RWPE1 (cell line): ENCODE measurements at regions not wholly inside any gene's neighbourhood (a gene's known extent, or its start where the extent isn't known, plus 50 kb on each side); places are given as distances from the start of the nearest gene placed in this dataset.

ENCODE experiments used
- CTCF ChIA-PET: fragments of 350-600 bp; sonication (Branson Sonifier 250); formaldehyde crosslinking; extraction: SDS; loops from one replicate; lab custom pipeline; 2021; lab: Yijun Ruan, JAX
- POLR2A ChIA-PET: fragments of 400-600 bp; formaldehyde crosslinking; extraction: SDS; loops from one replicate; lab custom pipeline; 2020; ENCODE audit warnings: antibody characterized with exemption; ENCODE audit not compliant: low non-redundant PET; lab: Yijun Ruan, JAX
- DNase-seq: peaks from one replicate; pipeline ENCODE4 v3.0.0; 2012; ENCODE audit warnings: low spot score
- H3K27ac ChIP-seq: fragments of 450-650 bp; 2 replicates; pipeline ENCODE4 v1.5.1; 2017
- TF ChIP-seq, protein P1 (sequence below): fragments of 450-650 bp; conservative IDR thresholded peaks from 2 replicates; pipeline ENCODE4 v1.5.1; 2017; ENCODE audit warnings: low read depth, mild to moderate bottlenecking

DNA sequence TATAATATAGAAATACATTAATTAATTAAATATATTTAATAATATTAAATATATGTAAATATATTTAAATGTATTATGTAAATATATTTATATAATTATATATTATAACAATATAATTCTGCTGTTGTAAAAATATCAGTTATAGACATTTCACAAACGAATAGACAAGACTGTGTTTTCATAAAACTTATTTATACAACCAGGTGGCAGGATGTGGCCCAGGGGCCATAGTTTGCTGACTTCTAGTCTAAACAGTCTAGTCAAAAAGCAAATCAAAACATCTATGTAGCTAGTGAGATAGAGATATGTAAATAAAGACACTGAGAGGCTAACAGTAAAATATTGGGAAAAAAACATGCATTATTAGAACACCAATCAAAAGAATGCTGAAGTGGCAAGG lies 136.4 kb downstream of the TBXT start:
- ChIA-PET POLR2A (no interaction called here), CTCF (no interaction called here)
- TF ChIP-seq, protein P1, sequence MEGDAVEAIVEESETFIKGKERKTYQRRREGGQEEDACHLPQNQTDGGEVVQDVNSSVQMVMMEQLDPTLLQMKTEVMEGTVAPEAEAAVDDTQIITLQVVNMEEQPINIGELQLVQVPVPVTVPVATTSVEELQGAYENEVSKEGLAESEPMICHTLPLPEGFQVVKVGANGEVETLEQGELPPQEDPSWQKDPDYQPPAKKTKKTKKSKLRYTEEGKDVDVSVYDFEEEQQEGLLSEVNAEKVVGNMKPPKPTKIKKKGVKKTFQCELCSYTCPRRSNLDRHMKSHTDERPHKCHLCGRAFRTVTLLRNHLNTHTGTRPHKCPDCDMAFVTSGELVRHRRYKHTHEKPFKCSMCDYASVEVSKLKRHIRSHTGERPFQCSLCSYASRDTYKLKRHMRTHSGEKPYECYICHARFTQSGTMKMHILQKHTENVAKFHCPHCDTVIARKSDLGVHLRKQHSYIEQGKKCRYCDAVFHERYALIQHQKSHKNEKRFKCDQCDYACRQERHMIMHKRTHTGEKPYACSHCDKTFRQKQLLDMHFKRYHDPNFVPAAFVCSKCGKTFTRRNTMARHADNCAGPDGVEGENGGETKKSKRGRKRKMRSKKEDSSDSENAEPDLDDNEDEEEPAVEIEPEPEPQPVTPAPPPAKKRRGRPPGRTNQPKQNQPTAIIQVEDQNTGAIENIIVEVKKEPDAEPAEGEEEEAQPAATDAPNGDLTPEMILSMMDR, result no peak
- no peak overlapping the region for H3K27ac ChIP-seq
- no peak for DNase-seq

DNA sequence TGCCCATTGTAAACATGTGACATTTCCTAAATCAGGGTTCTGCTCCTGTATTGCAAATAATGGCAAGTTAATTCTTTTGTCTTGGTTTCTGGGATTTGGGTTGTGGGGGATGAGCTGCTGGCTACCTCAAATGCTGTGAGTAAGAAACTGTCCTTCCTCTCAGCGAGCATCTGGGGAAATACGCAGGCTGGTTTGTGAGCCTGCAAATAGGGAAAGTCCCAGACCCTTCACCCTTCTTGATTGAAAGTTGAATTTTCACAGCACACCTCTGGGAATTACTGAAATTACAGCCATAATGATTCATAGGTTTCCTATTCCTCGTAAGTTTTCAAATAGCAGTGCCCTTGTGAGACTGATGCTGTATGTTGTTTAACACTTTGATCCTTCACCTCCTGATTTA lies 138.1 kb downstream of the TBXT start:
- ChIA-PET POLR2A (no interaction called here), CTCF (no interaction called here)
- no peak overlapping the region for H3K27ac ChIP-seq
- no peak for DNase-seq
- TF ChIP-seq, protein P1, result no peak

DNA sequence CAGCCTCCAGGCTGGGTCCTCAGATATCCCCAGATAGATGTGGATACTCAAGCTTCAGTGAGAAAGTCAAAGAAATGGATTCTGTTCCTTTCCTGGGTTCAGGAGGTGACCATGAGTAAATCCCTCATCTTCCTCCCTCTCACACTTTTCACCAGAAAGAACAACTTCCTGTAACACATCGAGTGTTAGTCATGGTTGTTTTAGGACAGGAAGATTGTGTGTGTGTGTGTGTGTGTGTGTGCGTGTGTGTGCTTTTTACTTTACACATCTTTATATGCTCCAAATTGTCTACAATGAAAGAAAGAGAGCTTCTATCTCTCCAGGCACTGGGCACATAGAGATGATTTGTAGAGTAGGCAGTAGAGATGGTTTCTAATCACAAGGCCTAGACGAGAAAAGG lies 139.9 kb downstream of the TBXT start:
- no peak for DNase-seq
- no peak overlapping the region for H3K27ac ChIP-seq
- TF ChIP-seq, protein P1, result no peak
- ChIA-PET CTCF (interaction anchor here (0.7 kb wide), 1 partner anchor 66 kb away, joined by 5 read pairs; no protein-coding TSS in a partner anchor), POLR2A (no interaction called here)

DNA sequence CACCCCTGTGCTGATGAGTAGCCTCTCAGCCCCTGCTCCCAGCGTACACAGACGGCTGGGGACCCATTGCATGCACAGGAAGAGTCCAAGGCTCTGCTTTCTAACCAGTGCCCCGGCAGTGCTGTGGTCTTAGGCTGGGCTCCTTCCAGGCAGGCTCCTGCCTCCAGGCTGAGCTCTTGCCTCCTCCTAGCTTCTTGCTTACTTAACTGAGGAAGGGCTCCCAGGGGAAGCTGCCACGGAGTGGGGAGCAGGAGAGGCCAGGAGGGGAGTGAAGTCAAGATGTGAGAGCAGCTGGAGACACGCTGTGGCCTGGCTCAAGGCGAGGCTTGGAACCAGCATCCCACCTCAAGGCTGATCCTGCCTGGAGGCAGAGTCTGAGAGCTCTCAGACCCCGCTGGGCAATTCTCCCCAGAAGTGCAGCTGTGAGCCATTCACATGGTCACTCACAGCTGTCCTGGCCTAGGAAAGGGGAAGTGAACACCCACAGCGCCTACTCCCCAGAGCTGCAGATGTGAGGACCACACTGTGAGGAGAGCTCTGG lies 141.0 kb downstream of the TBXT start:
- CTCF ChIA-PET, result no interaction called here
- POLR2A ChIA-PET, result no interaction called here
- TF ChIP-seq, protein P1, result no peak
- no peak overlapping the region for H3K27ac ChIP-seq
- DNase-seq, result no peak

DNA sequence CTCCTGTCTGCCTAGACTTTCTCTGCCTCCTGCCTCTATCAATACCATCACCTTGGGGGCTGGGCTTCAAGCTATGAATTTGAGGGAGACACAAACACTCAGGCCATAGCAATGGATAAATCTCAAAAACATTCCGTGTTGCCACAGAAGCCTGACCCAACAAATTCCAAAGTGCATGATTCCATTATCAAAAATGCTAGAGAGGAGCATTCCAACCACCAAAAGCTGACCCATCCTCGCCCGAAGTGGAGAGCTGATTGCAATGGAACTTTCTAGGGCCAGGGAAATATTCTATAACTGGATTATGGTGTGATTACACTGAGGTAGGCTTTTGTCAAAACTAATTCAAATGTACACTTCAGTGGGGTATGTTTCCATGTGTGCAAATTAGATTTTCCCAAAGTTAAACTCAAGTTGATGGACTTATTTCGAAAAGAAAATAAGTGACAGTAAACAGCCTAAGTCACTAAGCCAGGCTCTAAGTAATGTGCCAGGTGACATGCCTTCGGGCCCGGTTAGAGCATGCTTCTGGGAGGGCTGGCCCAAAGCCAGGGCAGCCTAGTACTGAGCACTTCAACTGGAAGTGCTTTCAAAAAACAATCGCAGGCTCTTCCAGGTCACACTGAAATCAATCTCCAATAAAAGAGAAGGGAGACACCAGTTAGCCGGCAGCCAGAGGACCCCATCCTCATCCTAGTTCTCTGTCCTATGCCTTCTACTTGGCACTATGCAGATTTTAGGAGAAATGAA lies 142.3 kb downstream of the TBXT start:
- no peak for DNase-seq
- H3K27ac ChIP-seq, result no peak overlapping the region
- TF ChIP-seq, protein P1, result no peak
- CTCF ChIA-PET, result no interaction called here
- POLR2A ChIA-PET, result no interaction called here

DNA sequence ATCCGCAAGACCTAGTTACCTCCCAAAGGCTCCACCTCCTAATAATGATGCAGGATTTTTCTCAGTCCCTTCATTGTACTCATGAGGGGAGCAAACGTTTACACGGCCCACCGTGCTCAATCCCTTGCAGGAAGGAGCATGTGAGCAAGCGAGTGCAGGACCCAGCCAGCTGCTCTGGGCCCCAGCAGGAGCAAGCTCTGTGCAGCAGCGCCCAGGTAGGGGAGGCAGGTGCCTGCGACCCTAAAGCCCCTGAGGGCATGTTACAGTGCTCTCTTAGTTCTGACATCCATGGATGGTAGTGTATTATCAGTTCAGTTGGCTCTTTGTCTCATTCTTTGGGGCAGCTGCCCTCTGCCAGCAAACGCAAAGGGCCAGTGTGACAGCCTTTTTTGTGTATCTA lies 143.4 kb downstream of the TBXT start:
- CTCF ChIA-PET, result no interaction called here
- no peak overlapping the region for H3K27ac ChIP-seq
- DNase-seq, result no peak
- POLR2A ChIA-PET, result no interaction called here
- TF ChIP-seq, protein P1, result no peak
